ENCODE measurements at regions not wholly inside any gene's neighbourhood (a gene's known extent, or its start where the extent isn't known, plus 50 kb on each side); places are given as distances from the start of the nearest gene placed in this dataset.
"Not testable (repeated sequence)": the region's sequence is repeated elsewhere in the genome, so short reads cannot be mapped to it uniquely, and the experiment has no call there.

GRCh38 chr6:170040115-170040500, 250.8 kb downstream of the DLL1 start:
- no peak for TF ChIP-seq CTCF (IDR thresholded peaks at IDR 0.05; ENCODE audit: insufficient read depth, missing control alignments)
- FAIRE-seq (no peak), DNase-seq (ENCODE audit: insufficient read length, low spot score) (no peak)

GRCh38 chr6:170039156-170040114, 251.4 kb downstream of the DLL1 start:
- TF ChIP-seq CTCF (IDR thresholded peaks at IDR 0.05; ENCODE audit: insufficient read depth, missing control alignments): no peak
- FAIRE-seq (no peak), DNase-seq (ENCODE audit: insufficient read length, low spot score) (no peak)

GRCh38 chr6:170038708-170039107, 252.2 kb downstream of the DLL1 start:
- TF ChIP-seq CTCF (IDR thresholded peaks at IDR 0.05; ENCODE audit: insufficient read depth, missing control alignments): no peak
- no peak for FAIRE-seq
- no peak for DNase-seq (ENCODE audit: insufficient read length, low spot score)

- FAIRE-seq (no peak), DNase-seq (ENCODE audit: insufficient read length, low spot score) (no peak)
- no peak for TF ChIP-seq CTCF (IDR thresholded peaks at IDR 0.05; ENCODE audit: insufficient read depth, missing control alignments)
These were observed 252.6 kb downstream of the DLL1 start for GRCh38 chr6:170038251-170038650.

GRCh38 chr6:170037541-170038250, 253.2 kb downstream of the DLL1 start:
- no peak for DNase-seq (ENCODE audit: insufficient read length, low spot score)
- TF ChIP-seq CTCF (IDR thresholded peaks at IDR 0.05; ENCODE audit: insufficient read depth, missing control alignments): no peak
- FAIRE-seq: no peak

GRCh38 chr6:170036916-170037315, 254.0 kb downstream of the DLL1 start:
- FAIRE-seq (no peak), DNase-seq (ENCODE audit: insufficient read length, low spot score) (no peak)
- TF ChIP-seq CTCF (IDR thresholded peaks at IDR 0.05; ENCODE audit: insufficient read depth, missing control alignments): no peak

GRCh38 chr6:170036367-170036766, 254.5 kb downstream of the DLL1 start:
- FAIRE-seq; DNase-seq (ENCODE audit: insufficient read length, low spot score): not testable (repeated sequence)
